ENCODE measurements at regions not wholly inside any gene's neighbourhood (a gene's known extent, or its start where the extent isn't known, plus 50 kb on each side); places are given as distances from the start of the nearest gene placed in this dataset.

DNA sequence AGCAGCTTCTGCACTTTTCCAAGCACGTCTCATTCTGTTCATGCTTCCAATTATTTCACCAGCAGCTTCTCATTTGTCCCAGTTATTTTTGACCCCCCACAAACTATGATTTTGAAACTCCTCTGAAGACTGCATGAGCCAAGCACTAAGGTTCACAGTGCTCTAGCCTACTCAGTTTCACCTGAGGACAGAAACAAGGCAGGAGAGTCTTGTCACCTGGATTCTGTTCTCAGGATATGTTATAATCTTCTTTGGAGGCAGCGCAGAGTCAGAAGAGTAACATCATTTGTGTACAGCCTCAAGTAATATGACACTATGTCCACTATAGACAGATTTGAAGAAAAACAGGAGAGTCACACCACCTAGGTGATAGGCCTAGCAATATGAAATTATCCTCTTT, 985.1 kb upstream of the TSPY4 start:
- TF ChIP-seq POLR2A (IDR thresholded peaks at IDR 0.05), result no peak
- no peak for TF ChIP-seq CTCF (IDR thresholded peaks at IDR 0.05)
- DNase-seq (ENCODE audit: low spot score in 2 of 2), result no peak
- Histone ChIP-seq H3K9me3 (no peaks in the 10 kb centered on the region), H3K4me1 (no peaks in the 10 kb centered on the region), H3K4me3 (no peak overlapping the region), H3K36me3 (no peaks in the 10 kb centered on the region), H3K27ac (no peak overlapping the region), H3K27me3 (no peaks in the 10 kb centered on the region)
- no CpG with 5 or more reads among the region's 2 CpGs for WGBS

DNA sequence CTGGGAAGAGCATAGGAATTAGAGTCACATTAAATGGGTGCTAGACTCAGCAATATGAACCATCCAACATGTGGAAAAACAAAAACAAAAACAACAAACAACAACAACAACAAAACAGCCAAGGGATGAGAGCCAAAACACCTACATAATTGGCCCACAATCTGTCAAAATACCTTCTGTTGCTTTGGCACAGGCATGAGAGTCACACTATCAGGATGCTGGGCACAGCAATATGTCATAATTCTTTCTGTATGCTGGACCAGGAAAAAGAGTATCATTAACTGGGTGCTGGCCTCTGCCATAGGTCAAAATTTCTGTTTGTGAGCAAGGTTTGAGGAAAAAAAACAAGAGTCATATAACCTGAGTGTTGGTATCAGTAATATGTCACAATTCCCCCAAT, 979.1 kb upstream of the TSPY4 start:
- DNase-seq (ENCODE audit: low spot score in 2 of 2), result no peak
- TF ChIP-seq CTCF (IDR thresholded peaks at IDR 0.05) (no peak), EP300 (IDR thresholded peaks at IDR 0.05) (no peak), POLR2AphosphoS5 (IDR thresholded peaks at IDR 0.05) (no peak), POLR2A (IDR thresholded peaks at IDR 0.05) (no peak)

GRCh38 chrY:8361715-8362114, 975.5 kb upstream of the TSPY4 start:
- Histone ChIP-seq H3K36me3 (no peaks in the 10 kb centered on the region), H3K27me3 (no peaks in the 10 kb centered on the region), H3K4me3 (no peak overlapping the region), H3K27ac (no peak overlapping the region), H3K9me3 (no peaks in the 10 kb centered on the region), H3K4me1 (no peaks in the 10 kb centered on the region)
- WGBS, result no CpG with 5 or more reads among the region's 3 CpGs
- DNase-seq (ENCODE audit: low spot score in 2 of 2), result no peak
- no peak for TF ChIP-seq POLR2A (IDR thresholded peaks at IDR 0.05)
- no peak for TF ChIP-seq CTCF (IDR thresholded peaks at IDR 0.05)
- no peak for TF ChIP-seq EP300 (IDR thresholded peaks at IDR 0.05)
- TF ChIP-seq POLR2AphosphoS5 (IDR thresholded peaks at IDR 0.05), result no peak

More for the DNA sequence above, 979.1 kb upstream of the TSPY4 start:
- no peak overlapping the region for H3K4me3 ChIP-seq
- no peak overlapping the region for H3K27ac ChIP-seq
- no peaks in the 10 kb centered on the region for H3K36me3 ChIP-seq
- H3K4me1 ChIP-seq, result no peaks in the 10 kb centered on the region
- H3K27me3 ChIP-seq, result no peaks in the 10 kb centered on the region
- H3K9me3 ChIP-seq, result no peaks in the 10 kb centered on the region

GRCh38 chrY:8377491-8377890, 959.8 kb upstream of the TSPY4 start:
- no peak for TF ChIP-seq POLR2A (IDR thresholded peaks at IDR 0.05)
- no peak for TF ChIP-seq POLR2AphosphoS5 (IDR thresholded peaks at IDR 0.05)
- TF ChIP-seq CTCF (IDR thresholded peaks at IDR 0.05), result no peak
- TF ChIP-seq EP300 (IDR thresholded peaks at IDR 0.05), result no peak
- H3K27ac ChIP-seq, result no peak overlapping the region
- no peaks in the 10 kb centered on the region for H3K36me3 ChIP-seq
- H3K4me3 ChIP-seq, result no peak overlapping the region
- no CpG with 5 or more reads among the region's 3 CpGs for WGBS
- H3K9me3 ChIP-seq, result no peaks in the 10 kb centered on the region
- DNase-seq (ENCODE audit: low spot score in 2 of 2), result no peak
- H3K27me3 ChIP-seq, result no peaks in the 10 kb centered on the region
- no peaks in the 10 kb centered on the region for H3K4me1 ChIP-seq

DNA sequence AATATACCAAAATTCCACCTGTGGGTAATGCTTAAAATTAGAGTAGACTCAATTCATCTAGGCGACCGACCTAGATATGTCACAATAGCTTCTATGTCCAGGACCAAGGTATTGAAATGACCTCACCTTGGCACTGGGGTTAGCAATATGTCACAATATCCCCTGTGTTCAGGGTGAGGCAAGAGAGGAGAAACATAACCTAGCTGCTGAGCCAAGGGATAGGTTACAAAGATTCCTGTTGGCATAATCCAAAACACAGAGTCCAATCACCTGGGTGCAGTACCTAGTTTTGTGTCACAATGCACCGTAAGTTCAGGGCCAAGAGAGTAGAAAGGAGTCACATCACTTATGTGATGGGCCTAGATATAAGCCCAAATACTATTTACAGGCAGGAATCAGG, 957.5 kb upstream of the TSPY4 start:
- H3K36me3 ChIP-seq, result no peaks in the 10 kb centered on the region
- WGBS, result no CpG with 5 or more reads among the region's 3 CpGs
- H3K27ac ChIP-seq, result no peak overlapping the region
- H3K27me3 ChIP-seq, result no peaks in the 10 kb centered on the region
- no peak overlapping the region for H3K4me3 ChIP-seq
- H3K4me1 ChIP-seq, result no peaks in the 10 kb centered on the region
- H3K9me3 ChIP-seq, result no peaks in the 10 kb centered on the region
- TF ChIP-seq POLR2AphosphoS5 (IDR thresholded peaks at IDR 0.05) (no peak), EP300 (IDR thresholded peaks at IDR 0.05) (no peak), POLR2A (IDR thresholded peaks at IDR 0.05) (no peak)
- no peak for DNase-seq (ENCODE audit: low spot score in 2 of 2)

DNA sequence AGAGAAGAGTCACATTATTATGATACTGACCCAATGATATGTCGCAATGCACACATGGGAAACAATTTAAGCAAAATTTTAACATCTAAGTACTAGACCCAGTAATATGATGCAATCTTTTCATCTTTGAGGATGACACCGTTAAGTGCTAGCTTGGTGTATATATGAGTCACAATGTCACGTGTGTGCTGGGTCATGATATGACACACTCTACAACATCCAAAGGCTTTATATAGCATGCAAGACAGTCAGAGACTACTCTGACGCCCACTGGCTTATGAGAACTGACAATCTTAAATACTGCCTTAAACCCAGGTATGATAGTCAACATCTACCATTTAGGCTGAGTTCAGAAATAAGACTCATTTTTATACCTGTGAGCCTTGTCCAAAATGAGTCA, 955.8 kb upstream of the TSPY4 start:
- Histone ChIP-seq H3K4me1 (no peaks in the 10 kb centered on the region), H3K9me3 (no peaks in the 10 kb centered on the region), H3K27ac (no peak overlapping the region), H3K36me3 (no peaks in the 10 kb centered on the region), H3K4me3 (no peak overlapping the region), H3K27me3 (no peaks in the 10 kb centered on the region)
- no CpG with 5 or more reads among the region's 4 CpGs for whole genome bisulfite sequencing
- no peak for DNase-seq (ENCODE audit: low spot score in 2 of 2)
- TF ChIP-seq POLR2AphosphoS5 (IDR thresholded peaks at IDR 0.05) (no peak), EP300 (IDR thresholded peaks at IDR 0.05) (no peak), CTCF (IDR thresholded peaks at IDR 0.05) (no peak), POLR2A (IDR thresholded peaks at IDR 0.05) (no peak)
